ENCODE measurements at regions not wholly inside any gene's neighbourhood (a gene's known extent, or its start where the extent isn't known, plus 50 kb on each side); places are given as distances from the start of the nearest gene placed in this dataset.
"Not testable (repeated sequence)": the region's sequence is repeated elsewhere in the genome, so short reads cannot be mapped to it uniquely, and the experiment has no call there.

- no peak for DNase-seq (ENCODE audit: low read depth in 2 of 2)
Observed at GRCh38 chr4:27728892-27729291, 868.3 kb downstream of the STIM2 start.

- DNase-seq (ENCODE audit: low read depth in 2 of 2), result no peak
Observed at GRCh38 chr4:27742816-27743215, 882.2 kb downstream of the STIM2 start.

GRCh38 chr4:27759611-27760575 lies 899.3 kb downstream of the STIM2 start:
- DNase-seq (ENCODE audit: low read depth in 2 of 2), result no peak

- no peak for DNase-seq (ENCODE audit: low read depth in 2 of 2)
Observed at GRCh38 chr4:27763830-27764525, 903.3 kb downstream of the STIM2 start.

DNA sequence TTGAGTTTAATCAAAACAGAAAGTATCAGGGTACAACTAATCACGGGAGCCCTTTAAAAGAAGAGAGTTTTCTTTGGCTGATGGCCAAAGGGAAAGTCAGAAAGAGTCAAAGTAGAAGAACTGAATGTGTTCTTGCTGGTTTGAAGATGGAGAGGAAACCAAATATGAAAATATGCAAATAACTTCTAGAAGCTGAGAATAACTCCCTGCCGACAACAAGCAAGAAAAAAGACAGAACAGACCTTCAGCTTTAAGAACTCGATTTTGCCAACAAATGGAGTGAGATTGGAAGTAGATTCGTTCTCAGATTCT lies 903.8 kb downstream of the STIM2 start:
- no peak for DNase-seq (ENCODE audit: low read depth in 2 of 2)

GRCh38 chr4:27770895-27771294 lies 910.3 kb downstream of the STIM2 start:
- DNase-seq (ENCODE audit: low read depth in 2 of 2), result no peak

GRCh38 chr4:27775156-27775555 lies 914.5 kb downstream of the STIM2 start:
- no peak for DNase-seq (ENCODE audit: low read depth in 2 of 2)

- DNase-seq (ENCODE audit: low read depth in 2 of 2), result no peak
Observed at GRCh38 chr4:27779827-27780226, 919.2 kb downstream of the STIM2 start.

DNA sequence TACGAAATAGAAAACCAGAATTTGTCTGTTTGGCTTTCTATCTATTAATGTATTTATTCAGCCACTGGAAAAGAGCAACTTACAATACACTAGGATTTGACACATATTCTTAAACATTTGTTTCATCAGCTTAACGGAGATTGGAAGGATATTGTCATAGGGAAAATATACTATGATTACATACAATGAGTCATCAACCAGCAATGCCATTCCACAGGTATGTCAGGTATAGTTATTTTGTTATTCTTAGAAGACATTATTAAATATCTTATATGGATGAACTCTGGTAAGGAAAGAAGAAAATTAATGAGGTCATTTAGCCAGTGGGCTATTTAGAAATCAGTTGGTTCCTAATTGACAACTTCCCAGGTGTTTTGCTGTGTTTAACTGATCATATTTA lies 926.6 kb downstream of the STIM2 start:
- no peak for DNase-seq (ENCODE audit: low read depth in 2 of 2)

GRCh38 chr4:27789773-27790172 lies 929.1 kb downstream of the STIM2 start:
- DNase-seq (ENCODE audit: low read depth in 2 of 2), result no peak

- no peak for DNase-seq (ENCODE audit: low read depth in 2 of 2)
Observed at GRCh38 chr4:27790911-27791310, 930.3 kb downstream of the STIM2 start.

DNA sequence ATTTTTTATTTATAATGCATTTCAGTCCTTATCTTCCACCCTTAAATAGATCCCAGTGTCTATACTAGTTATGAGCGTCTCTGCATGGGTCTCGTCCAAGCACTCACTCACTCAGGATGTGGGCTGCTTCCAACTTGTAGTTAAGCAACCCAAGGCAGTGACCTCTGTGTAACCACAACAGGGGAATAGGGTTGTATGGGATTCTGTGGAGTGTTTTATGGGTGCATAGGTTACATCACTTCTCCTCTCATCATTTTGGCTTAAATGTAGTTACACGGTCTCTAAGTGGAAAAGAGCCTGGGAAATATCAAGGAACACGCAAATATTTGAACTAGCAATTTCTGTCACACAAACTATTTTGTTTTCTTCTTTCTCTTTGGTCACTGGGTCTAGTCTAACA lies 931.0 kb downstream of the STIM2 start:
- DNase-seq (ENCODE audit: low read depth in 2 of 2), result no peak

GRCh38 chr4:27807207-27807606 lies 946.6 kb downstream of the STIM2 start:
- no peak for DNase-seq (ENCODE audit: low read depth in 2 of 2)

DNA sequence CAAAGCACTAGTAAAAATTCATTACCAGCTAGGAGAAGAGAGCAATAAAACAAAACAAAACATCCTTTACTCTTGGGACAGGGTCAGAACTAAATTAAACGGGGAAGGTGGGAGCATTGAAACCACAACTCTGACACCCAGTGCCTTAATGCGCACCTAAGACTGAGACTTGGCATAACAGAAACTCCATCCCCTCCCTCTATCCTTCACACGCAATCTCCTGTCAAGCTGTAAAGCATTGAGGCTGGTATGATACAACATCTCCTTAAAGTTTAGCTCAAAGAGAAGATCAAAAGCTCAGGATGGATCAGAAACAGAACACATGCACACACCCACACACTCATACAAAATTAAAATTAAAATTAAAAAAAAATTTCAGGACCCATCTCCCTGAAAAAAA lies 951.3 kb downstream of the STIM2 start:
- DNase-seq (ENCODE audit: low read depth in 2 of 2), result no peak

- not testable (repeated sequence) for DNase-seq (ENCODE audit: low read depth in 2 of 2)
Observed at GRCh38 chr4:27813226-27813625, 952.6 kb downstream of the STIM2 start.

DNA sequence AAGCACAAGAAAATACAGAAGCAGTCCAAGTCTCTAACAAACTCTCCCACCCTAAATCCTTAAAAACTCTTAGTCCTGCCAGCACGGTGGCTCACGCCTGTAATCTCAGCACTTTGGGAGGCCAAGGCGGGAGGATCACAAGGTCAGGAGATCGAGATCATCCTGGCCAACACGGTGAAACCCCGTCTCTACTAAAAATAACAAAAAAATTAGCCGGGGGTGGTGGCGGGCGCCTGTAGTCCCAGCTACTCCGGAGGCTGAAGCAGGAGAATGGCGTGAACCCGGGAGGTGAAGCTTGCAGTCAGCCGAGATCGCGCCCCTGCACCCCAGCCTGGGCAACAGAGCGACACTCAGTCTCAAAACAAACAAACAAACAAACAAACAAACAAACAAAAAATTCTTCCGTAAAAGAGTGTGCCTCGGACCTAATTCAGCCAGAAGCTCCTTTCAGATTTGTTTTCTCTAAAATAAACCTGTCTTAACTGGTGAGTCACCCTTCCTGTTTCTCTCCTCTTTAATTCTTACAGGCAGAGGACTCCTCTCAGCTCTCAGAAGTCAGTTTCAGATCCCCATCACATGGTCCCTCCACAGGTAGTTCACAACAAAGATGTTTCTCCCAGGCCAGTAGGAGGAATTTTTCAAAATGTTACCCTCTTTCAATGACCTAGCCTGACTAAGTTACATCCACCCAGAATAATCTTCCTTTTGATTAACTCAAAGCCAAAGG lies 953.2 kb downstream of the STIM2 start:
- not testable (repeated sequence) for DNase-seq (ENCODE audit: low read depth in 2 of 2)

- DNase-seq (ENCODE audit: low read depth in 2 of 2), result no peak
Observed at GRCh38 chr4:27819246-27819645, 958.6 kb downstream of the STIM2 start.

- DNase-seq (ENCODE audit: low read depth in 2 of 2), result no peak
Observed at GRCh38 chr4:27828843-27829242, 968.2 kb downstream of the STIM2 start.

DNA sequence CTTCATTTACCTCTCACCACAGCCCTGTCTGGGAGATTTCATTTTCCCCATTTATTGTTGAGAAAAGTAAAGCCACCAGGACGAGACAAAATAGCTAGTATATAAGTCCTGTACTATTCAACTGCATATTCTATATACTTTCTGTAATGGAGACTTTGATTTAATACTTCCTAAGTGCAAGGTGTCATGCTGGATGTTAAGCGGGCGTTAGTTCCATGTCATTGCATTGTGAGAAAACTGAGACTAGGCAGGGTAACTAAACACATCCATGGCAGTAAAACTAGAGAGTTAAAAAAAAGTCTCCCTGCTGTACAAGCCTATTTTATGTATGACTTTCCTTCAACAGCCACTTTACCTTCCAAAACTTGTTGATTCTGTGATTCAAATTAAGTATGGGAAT lies 969.6 kb downstream of the STIM2 start:
- no peak for DNase-seq (ENCODE audit: low read depth in 2 of 2)

DNA sequence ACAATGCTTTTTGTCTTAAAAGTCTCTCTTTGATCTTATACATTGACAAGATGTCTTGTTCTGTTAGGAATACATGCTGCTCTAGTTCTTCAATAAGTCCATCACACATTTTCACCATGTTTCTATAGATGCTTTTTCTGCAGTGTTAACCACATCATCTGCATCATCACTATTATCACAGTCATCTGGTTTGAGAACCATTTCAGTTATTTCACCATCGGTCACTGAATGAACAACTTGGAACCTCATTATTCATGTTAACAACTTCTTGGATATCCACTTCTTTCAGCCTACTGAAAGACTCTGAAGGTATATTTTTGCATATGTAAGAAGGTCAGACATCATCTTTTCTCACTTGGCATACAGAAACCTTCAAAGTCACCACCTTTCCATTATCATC lies 975.2 kb downstream of the STIM2 start:
- DNase-seq (ENCODE audit: low read depth in 2 of 2), result no peak

DNA sequence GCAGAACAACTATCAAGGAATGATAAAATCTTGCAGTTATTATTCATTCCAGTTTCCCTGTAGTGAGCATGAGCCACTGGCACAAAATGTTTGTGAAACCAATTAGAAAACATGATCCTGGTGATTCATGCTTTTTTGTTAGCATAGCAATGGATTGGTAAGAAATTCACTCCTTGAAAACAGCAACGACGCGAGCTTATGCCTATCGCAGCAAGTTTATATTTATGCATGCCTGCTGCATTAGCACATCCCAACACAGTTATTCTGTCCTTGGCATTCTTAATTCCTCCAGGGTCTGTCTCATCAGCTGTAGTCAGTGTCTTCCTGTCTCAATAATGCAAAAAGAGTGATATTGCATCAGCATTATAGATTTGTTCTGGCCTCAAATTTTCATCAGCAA lies 975.9 kb downstream of the STIM2 start:
- no peak for DNase-seq (ENCODE audit: low read depth in 2 of 2)

- no peak for DNase-seq (ENCODE audit: low read depth in 2 of 2)
Observed at GRCh38 chr4:27843776-27844175, 983.1 kb downstream of the STIM2 start.

GRCh38 chr4:27844376-27844775 lies 983.7 kb downstream of the STIM2 start:
- DNase-seq (ENCODE audit: low read depth in 2 of 2), result no peak
